ENCODE measurements at regions not wholly inside any gene's neighbourhood (a gene's known extent, or its start where the extent isn't known, plus 50 kb on each side); places are given as distances from the start of the nearest gene placed in this dataset.

DNA sequence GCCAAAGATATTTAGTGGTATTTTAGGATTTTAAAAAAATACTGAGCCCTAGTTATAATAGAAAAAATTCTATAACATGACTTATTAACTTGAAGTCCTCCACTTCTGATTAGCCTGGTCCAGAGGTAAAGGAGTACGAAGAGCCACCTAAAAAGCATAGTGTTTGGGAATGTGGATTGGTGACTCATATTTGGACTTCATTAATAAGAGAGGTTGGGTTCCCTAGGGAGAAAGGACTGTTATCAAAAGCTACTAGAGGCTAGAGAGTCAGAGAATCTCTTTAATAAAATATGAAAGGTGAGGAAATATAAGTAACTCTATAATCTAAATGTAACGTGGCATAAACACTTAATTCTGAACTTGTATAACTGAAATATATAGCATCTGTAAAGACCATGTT lies 180.7 kb upstream of the TARS1 start:
- no peak for TF ChIP-seq EZH2 (IDR thresholded peaks at IDR 0.05; ENCODE audit: insufficient read depth, poor library complexity, severe bottlenecking)
- no peak for TF ChIP-seq EZH2phosphoT487 (IDR thresholded peaks at IDR 0.05; ENCODE audit: insufficient read depth, low read depth)
